ENCODE measurements at regions not wholly inside any gene's neighbourhood (a gene's known extent, or its start where the extent isn't known, plus 50 kb on each side); places are given as distances from the start of the nearest gene placed in this dataset.
"Not testable (repeated sequence)": the region's sequence is repeated elsewhere in the genome, so short reads cannot be mapped to it uniquely, and the experiment has no call there.

DNA sequence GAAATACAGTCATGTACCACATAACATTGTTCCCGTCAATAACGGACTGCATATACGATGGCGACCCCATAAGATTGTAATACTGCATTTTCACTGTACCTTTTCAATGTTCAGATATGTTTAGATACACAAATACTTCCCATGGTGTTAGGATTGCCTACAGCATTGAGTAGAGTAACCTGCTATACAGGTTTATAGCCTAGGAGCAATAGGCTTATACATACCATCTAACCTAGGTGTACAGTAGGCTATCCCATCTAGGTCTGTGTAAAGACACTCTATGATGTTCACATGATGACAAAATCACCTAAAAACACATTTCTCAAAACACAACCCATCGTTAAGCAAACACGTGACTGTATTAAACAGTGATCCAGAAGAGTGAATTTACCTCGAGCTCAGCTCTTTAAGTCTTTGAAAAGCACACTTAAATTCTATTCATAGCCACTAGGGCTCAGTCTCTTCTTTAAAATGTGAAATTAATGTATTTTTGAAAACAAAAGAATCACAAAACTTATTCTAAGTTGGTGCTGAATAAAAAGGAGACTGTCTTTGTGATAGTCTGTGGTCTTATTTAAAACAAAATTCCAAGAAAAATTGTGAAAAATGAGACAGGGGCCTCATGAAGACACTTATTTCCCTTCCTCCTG, 239.1 kb upstream of the ARID2 start:
- no peak for DNase-seq (ENCODE audit: low spot score)

- no peak for DNase-seq (ENCODE audit: low spot score)
These were observed 235.2 kb upstream of the ARID2 start for GRCh38 chr12:45494279-45494678.

GRCh38 chr12:45498645-45499044, 230.9 kb upstream of the ARID2 start:
- no peak for DNase-seq (ENCODE audit: low spot score)

DNA sequence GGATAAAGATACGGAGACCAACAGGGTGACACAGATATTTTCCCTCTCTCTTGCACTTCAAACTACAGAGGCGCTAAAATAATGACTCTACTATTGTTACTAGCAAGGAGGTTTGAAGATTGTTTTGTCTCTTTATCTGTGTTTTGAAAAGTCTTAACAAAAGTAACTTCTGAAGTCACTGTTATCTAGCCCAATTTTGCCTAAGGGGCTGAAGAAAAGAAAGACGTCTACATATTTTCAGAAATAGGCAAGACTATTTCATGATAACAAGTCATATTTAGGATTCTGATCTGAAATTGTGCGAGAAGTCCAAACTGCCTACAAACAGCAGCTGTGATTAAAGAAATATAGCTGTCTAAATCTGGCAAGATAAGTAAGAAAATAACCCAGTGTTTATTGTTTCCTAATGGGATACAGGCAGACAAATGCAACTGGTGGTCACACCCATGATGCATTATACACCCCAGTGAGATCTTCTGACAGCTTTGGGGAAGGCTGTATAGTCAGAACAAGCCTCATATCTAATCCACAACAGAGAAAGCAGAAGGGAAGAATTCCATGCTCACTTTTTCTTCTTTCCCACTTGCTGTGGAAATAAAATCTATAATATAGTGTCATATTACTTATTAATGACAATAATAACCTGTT, 226.9 kb upstream of the ARID2 start:
- no peak for DNase-seq (ENCODE audit: low spot score)

DNA sequence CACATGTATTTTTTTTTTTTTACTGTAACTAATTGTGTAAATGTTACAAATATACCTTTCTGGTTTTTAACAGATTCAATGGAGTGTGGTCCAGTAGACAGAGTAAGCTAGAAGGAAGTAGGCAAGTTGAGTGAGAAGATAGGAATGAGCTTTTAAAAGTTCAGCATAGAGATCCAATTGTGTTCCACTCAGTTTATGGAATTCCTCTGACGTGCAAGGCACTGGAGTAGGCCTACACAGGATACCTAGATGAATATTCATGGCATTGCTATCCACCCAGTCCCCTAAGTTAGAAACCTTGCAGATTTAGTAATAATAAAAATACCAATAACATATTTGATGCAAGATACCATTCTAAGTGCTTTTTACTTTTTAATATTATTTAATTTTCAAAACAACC, 225.6 kb upstream of the ARID2 start:
- no peak for DNase-seq (ENCODE audit: low spot score)

DNA sequence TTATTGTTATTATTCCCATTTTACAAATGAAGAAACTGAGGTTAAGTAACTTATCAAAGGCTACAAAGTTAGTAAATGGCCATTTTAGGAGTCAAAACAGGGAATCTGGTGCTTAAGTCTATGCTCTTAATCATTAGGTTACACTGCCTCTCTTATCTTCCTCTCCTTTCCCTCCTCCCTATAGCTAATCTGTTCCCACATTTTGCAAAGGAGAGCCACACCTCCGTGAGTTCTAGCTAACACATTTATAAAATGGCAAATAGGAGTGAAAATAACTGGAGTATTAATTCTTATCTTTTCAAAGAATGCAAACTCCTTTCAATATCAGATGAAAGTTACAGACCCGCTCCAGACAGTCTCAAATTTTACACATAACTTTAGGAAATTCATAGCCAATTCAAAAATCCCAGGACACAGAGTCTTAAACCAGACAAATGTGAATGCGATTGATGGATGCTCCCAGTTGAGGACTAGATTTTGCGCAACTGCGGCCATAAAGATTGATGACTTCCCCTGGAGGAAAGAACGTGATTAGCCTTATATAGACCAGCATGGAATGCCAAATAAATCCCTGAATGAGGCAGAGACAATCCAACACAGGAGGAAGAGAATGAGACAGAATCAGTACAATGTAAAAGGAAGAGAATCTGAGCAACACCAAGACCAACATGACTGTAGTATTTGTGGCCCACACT, 225.0 kb upstream of the ARID2 start:
- no peak for DNase-seq (ENCODE audit: low spot score)

DNA sequence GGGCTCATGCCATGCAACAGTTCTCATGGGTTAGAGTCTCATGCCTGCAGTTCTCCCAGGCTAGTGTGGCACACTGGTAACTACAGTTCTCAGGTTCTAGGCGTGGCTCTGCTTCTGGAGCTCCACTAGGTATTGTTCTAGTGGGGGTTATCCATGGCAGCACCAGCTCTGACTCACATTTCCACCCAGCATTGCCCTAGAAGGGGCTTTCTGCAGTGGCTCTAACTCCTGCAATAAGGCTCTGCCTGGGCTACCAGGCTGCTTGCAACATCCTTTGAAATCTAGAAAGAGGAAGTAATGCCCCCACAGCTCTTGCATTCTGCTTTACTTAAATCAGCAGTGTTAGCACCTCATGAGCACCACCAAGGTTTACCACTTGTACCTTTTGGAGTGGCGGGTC, 220.3 kb upstream of the ARID2 start:
- DNase-seq (ENCODE audit: low spot score): no peak

- no peak for DNase-seq (ENCODE audit: low spot score)
These were observed 219.9 kb upstream of the ARID2 start for GRCh38 chr12:45509621-45510020.

DNA sequence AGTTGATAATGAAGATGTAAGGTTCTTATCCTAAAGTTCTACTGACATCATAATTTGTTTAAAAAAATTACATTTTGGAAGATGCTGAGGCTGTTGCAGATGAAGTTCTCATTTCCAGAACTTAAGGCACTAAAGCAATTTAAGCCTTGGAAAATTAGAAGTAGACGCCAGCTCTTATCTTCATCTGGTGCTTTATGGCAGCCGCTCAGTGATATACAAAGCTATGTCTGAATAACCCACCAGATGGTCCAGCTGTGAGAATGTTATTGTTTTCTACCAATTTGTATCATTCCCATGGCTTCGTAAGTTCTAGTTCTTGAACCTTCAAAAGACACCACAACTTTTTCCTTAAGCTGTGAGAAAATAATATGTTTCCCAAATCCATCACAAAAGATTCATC, 212.1 kb upstream of the ARID2 start:
- DNase-seq (ENCODE audit: low spot score): no peak

DNA sequence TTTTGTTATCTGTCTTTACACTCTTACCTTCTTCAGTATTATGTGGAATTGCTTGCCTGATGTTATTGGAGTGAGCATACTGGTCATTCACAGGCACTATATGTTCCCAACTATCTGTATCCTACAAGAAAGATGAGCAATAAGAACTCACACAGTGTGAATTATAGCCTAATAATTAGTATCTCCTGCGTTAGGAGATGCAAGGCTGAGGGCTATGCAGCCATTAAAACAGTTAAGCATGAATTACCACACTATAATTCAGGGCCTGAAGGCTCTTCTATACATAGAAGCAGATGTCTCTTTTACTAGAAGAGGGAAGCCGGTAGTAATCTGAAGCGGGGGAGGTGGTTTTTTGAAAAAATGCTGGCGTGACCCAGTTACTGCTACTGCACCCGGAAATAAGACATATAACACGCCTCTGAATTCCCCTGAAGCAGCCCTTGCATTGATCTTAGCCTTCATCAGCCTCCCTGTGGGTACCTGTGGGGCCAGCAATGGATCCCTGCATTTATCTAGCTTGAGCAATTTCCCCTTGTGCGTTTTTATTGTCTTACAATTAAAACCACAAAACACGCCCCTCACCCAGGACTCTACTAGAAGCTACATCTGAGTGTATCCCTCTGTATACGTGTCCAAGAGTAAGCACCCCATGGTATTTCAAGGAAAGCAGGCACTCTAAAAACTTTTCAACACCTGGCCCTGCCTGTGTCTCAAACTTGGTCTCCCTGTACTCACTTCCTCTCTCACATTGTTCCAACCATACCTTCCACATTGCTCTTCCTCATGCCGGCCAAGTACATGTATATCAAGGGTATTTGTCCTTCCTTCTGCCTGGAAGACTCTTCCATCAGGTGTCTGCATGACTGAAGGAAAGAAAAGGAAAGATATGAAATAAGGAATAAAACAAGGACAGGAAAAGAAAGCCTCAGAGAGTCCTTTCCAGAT, 210.9 kb upstream of the ARID2 start:
- DNase-seq (ENCODE audit: low spot score): no peak

DNA sequence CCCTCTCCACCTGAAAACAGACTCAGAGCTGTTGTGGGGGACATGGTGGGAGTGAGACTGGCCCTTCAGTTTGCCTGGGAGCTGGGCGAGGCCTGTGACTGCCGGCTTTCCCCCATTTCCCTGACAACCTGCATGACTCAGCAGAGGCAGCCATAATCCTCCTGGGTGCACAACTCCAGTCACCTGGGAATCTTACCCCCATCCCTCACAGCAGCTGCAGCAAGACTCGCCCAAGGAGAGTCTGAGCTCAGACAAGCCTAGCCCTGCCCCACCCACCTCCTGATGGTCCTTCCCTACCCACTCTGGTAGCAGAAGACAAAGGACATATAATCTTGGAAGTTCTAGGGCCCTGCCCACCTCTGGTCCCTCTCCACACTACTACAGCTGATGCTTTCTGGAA, 207.3 kb upstream of the ARID2 start:
- DNase-seq (ENCODE audit: low spot score): no peak

GRCh38 chr12:45526823-45527222, 202.7 kb upstream of the ARID2 start:
- not testable (repeated sequence) for DNase-seq (ENCODE audit: low spot score)

- DNase-seq (ENCODE audit: low spot score): no peak
These were observed 197.4 kb upstream of the ARID2 start for GRCh38 chr12:45532113-45532512.

GRCh38 chr12:45535610-45536180, 193.8 kb upstream of the ARID2 start:
- DNase-seq (ENCODE audit: low spot score): no peak

DNA sequence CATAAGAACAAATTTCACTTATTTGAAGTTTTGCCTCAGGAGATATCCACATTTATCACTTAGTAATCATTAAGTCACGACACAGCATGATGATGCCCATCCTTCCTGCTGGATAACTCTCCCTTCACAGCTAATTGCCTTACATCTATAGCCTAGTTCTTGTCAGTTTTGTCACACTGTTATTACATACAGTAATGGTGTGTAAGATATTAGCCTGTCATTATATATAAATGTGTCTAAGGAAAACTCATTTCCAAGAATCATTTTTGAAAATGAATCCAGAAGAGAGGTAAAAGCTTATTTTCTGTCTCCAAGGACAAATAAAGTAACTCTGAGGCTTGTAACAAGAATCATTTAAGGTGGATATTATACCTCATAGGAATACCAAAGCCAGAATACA, 193.2 kb upstream of the ARID2 start:
- no peak for DNase-seq (ENCODE audit: low spot score)

DNA sequence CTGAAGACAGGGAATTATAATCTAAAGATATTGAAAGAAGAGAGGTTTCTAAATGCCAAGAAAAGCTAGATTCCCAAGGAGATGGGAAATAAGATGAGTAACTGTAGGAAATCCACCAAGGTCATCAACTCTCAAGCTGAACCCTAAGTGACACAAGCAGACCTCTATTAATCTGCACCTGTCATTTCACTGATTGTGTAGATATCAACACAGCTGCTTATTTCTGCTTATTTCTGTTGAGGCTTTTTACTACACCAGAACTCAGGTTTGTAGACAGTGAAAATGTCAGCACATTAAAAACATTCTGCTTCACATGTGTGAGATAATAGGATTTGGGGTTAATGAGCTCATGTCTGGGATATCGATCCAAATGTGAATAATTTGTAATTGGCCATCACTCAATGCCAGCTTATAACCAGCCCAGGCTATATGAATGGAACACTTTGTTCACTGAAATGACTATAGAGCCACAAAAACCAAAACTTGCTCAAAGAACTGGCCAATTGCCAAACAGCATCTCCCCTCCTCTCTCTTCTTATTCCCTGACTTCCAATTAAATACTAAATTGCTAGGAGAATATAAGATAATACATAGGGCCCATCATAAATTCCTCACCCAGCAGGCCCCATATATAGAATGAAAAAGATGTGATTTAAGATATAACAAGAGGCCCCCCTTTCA, 188.7 kb upstream of the ARID2 start:
- DNase-seq (ENCODE audit: low spot score): no peak

GRCh38 chr12:45543887-45544286, 185.6 kb upstream of the ARID2 start:
- DNase-seq (ENCODE audit: low spot score): peak; percentile 79

DNA sequence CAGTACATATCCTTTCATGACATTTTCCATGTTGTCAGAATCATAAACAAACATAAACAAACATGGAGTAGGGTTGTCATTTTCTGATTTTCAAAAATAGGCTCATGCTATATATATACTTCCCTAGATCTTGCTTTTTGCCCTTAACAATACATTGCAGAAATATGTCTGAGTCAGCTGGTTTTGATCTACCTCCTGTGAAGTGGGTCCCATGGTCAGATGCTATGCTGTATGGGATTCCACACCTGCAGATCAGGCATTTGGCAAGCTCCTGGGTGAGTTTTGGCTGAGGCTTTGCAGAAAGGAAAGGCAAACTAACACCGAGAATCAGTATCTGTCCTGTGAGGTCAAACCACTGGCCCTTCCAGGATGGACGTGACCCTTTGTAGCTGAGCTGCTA, 183.0 kb upstream of the ARID2 start:
- no peak for DNase-seq (ENCODE audit: low spot score)

DNA sequence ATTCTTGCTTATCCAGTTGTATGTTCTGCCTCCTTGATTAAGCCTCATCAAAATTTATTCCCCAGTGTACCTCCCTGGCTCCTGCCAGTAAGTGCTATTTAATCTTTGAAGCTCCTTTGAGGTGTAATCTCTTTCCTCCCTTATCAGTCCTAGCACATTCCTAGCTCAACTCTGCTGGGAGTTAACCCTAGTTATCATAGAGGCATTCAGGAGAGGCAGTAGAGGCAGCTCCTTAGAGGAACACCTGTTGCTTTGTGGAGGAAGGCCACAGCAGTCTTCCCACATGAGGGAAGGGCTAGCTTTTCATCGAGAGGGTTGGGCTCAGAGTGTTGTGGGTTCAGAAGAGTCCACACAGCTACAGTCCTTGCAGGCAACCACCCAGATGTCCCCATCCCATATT, 182.4 kb upstream of the ARID2 start:
- DNase-seq (ENCODE audit: low spot score): no peak

DNA sequence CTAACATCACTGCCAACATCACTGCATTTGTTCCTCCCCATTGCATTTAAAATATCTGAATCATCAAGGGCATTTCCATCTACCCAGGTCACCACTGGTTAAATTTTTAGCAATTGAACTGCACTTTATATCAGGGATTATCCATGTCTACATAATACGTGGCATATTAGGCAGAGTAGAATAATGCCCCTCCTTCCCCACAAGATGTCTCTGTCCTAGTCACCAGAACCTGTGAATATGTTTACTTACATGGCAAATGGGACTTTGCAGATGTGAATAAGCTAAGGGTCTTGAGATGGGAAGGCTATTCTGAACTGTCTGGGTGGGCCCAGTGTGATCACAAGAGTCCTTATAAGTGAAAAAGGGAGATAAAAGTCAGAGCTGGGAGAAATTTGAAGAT, 181.7 kb upstream of the ARID2 start:
- no peak for DNase-seq (ENCODE audit: low spot score)

- no peak for DNase-seq (ENCODE audit: low spot score)
These were observed 181.1 kb upstream of the ARID2 start for GRCh38 chr12:45548426-45548825.

All from Ammon's horn (tissue), 1 donor.